Hematopoietic multipotent progenitor cell treated with erythropoietin and hydrocortisone succinate and interleukin-3 and kit ligand, for 6 days (in vitro differentiated cells): ENCODE measurements at regions not wholly inside any gene's neighbourhood (a gene's known extent, or its start where the extent isn't known, plus 50 kb on each side); places are given as distances from the start of the nearest gene placed in this dataset.

Source experiments
- DNase-seq: peaks from one replicate; pipeline ENCODE4 v3.0.0-alpha.2; 2015

- no peak for DNase-seq
Measured at GRCh38 chr13:76500894-76501293, 385.3 kb downstream of the KCTD12 start.

GRCh38 chr13:76499891-76500290 is 386.3 kb downstream of the KCTD12 start:
- DNase-seq: no peak

GRCh38 chr13:76489274-76489673 is 396.9 kb downstream of the KCTD12 start:
- no peak for DNase-seq

GRCh38 chr13:76481738-76482137 is 404.5 kb downstream of the KCTD12 start:
- DNase-seq: no peak

- DNase-seq: no peak
Measured at GRCh38 chr13:76474966-76475365, 411.2 kb downstream of the KCTD12 start.

GRCh38 chr13:76474356-76474755 is 411.8 kb downstream of the KCTD12 start:
- DNase-seq: no peak

- DNase-seq: peak; percentile 93
Measured at GRCh38 chr13:76473552-76474134, 412.6 kb downstream of the KCTD12 start.

GRCh38 chr13:76472916-76473315 is 413.3 kb downstream of the KCTD12 start:
- DNase-seq: no peak

GRCh38 chr13:76471486-76471885 is 414.7 kb downstream of the KCTD12 start:
- DNase-seq: no peak

- DNase-seq: no peak
Measured at GRCh38 chr13:76470991-76471390, 415.2 kb downstream of the KCTD12 start.

GRCh38 chr13:76466043-76466442 is 420.2 kb downstream of the KCTD12 start:
- DNase-seq: no peak

GRCh38 chr13:76463314-76463713 is 422.9 kb downstream of the KCTD12 start:
- DNase-seq: no peak

- DNase-seq: no peak
Measured at GRCh38 chr13:76461999-76462398, 424.2 kb downstream of the KCTD12 start.

- DNase-seq: no peak
Measured at GRCh38 chr13:76461484-76461883, 424.7 kb downstream of the KCTD12 start.

- no peak for DNase-seq
Measured at GRCh38 chr13:76459863-76460262, 426.3 kb downstream of the KCTD12 start.

GRCh38 chr13:76455960-76456359 is 430.2 kb downstream of the KCTD12 start:
- peak; percentile 2 for DNase-seq

- no peak for DNase-seq
Measured at GRCh38 chr13:76454991-76455390, 431.2 kb downstream of the KCTD12 start.

GRCh38 chr13:76449716-76450115 is 436.5 kb downstream of the KCTD12 start:
- no peak for DNase-seq

- no peak for DNase-seq
Measured at GRCh38 chr13:76446191-76446590, 440.0 kb downstream of the KCTD12 start.

- DNase-seq: peak; percentile 50
Measured at GRCh38 chr13:76440568-76440967, 445.6 kb downstream of the KCTD12 start.

- DNase-seq: no peak
Measured at GRCh38 chr13:76439546-76439945, 446.7 kb downstream of the KCTD12 start.

- DNase-seq: no peak
Measured at GRCh38 chr13:76438050-76438449, 448.2 kb downstream of the KCTD12 start.

GRCh38 chr13:76425935-76426334 is 460.3 kb downstream of the KCTD12 start:
- no peak for DNase-seq

GRCh38 chr13:76421011-76421410 is 465.2 kb downstream of the KCTD12 start:
- no peak for DNase-seq

- DNase-seq: no peak
Measured at GRCh38 chr13:76418404-76418803, 467.8 kb downstream of the KCTD12 start.

GRCh38 chr13:76414320-76414719 is 471.9 kb downstream of the KCTD12 start:
- no peak for DNase-seq
